Right ventricle myocardium superior (tissue), 1 donor: ENCODE measurements at regions not wholly inside any gene's neighbourhood (a gene's known extent, or its start where the extent isn't known, plus 50 kb on each side); places are given as distances from the start of the nearest gene placed in this dataset.
A peak's percentile ranks its signal among the peaks of the same experiment; 100 is the strongest.
"Not testable (repeated sequence)": the region's sequence is repeated elsewhere in the genome, so short reads cannot be mapped to it uniquely, and the experiment has no call there.

Source experiments
- ATAC-seq: fragments of 200-7000 bp; cut with Tn5 transposase; one replicate; pipeline ENCODE4 v1.9.1; 2020; ENCODE audit warnings: mild to moderate bottlenecking; ENCODE audit not compliant: poor library complexity
- DNase-seq: peaks from one replicate; pipeline ENCODE4 v3.0.0-alpha.2; 2020
- intact Hi-C: fragments of 100-400 bp; cut with DNase I; formaldehyde crosslinking; loops from one replicate; pipeline ENCODE4 v1.11.2; 2022
- donor health status: DM: no; HTN: yes; CAD: no; lungs with severe emphysema.

DNA sequence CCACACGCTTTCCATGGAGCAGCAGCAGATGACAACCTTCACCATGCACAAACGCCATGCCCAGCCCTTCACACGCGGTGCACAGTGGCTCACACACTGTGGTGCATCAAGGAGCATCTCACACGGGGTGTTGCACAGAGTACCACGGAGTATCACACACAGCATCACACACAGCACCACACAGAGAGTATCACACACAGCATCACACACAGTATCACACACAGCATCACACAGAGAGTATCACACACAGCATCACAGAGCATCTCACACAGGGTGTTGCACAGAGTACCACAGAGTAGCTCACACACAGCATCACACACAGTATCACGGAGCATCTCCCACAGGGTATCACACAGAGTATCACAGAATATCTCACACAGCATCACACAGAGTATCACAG, 122.2 kb upstream of the RAB4A start:
- no peak for ATAC-seq
- DNase-seq = no peak
- intact Hi-C loops = no loop called here

DNA sequence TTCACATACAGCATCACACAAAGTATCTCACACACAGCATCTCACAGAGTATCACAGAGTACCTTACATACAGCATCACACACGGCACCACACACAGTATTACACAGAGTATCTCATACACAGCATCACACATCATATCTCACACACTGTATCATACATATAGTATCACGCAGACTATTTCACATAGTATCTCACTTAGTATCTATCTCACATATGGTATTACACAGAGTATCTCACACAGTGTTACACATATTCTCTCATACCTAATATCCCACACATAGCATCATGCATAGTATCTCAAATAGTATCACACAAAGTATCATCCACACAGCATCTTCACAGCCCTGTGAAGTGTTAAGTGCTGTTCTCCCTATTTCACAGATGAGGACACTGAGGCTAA, 121.5 kb upstream of the RAB4A start:
- ATAC-seq (no peak), DNase-seq (no peak)
- intact Hi-C loops = no loop called here

- DNase-seq (no peak), ATAC-seq (no peak)
- intact Hi-C loops = loop anchor here (10.0 kb wide), 1 partner anchor 486 kb away; no protein-coding TSS in a partner anchor
Observed at GRCh38 chr1:229150518-229150917, 120.4 kb upstream of the RAB4A start.

GRCh38 chr1:229151412-229151811, 119.5 kb upstream of the RAB4A start:
- DNase-seq, ATAC-seq: not testable (repeated sequence)
- intact Hi-C loops = loop anchor here (10.0 kb wide), 1 partner anchor 487 kb away; no protein-coding TSS in a partner anchor

DNA sequence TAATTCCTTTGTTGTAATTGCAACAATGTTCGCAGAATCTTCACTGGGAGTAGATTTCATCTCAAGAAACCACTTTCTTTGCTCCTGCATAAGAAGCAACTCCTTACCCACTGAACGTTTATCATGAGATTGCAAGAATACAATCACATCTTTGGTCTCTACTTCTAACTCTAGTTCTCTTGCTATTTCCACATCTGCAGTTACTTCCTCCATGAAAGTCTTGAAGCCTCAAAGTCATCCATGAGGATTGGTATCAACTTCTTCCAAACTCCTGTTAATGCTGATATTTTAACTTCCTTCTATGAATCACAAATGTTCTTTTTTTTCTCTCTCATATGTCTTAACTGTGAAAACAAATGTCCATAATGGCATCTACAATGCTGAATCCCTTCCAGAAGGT, 118.6 kb upstream of the RAB4A start:
- intact Hi-C loops = loop anchor here (10.0 kb wide), 1 partner anchor 488 kb away; no protein-coding TSS in a partner anchor
- ATAC-seq (no peak), DNase-seq (no peak)

- DNase-seq (no peak), ATAC-seq (no peak)
- intact Hi-C loops = loop anchor here (10.0 kb wide), 1 partner anchor 489 kb away; no protein-coding TSS in a partner anchor
Observed at GRCh38 chr1:229153955-229154548, 116.9 kb upstream of the RAB4A start.

DNA sequence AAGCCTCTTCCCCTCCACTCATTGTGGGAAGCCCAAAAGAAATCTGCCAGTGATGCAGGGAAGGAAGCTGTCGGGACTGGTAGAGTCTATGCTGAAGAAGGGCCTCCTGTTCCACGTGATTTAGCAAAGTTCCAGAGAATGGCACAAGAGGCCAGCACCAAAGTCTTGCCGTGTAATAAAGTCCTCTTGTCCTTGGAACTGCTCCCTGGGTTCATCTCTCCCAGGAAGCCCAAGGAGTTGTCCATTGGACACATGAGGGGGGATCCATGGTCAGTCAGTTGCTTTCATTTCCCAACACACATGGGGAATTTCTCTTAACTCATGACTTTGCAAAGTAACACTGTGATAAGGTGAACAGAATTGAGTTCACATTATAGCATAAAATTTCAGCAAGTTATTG, 116.1 kb upstream of the RAB4A start:
- ATAC-seq = no peak
- intact Hi-C loops = loop anchor here (5.0 to 10.0 kb wide), 3 partner anchors 418 to 490 kb away; partner anchors contain the start of gene RHOU

GRCh38 chr1:229155472-229155871, 115.4 kb upstream of the RAB4A start:
- peak; percentile 64 for DNase-seq
- intact Hi-C loops = loop anchor here (5.0 to 10.0 kb wide), 3 partner anchors 418 to 491 kb away; partner anchors contain the start of gene RHOU
- no peak for ATAC-seq

More for the DNA sequence above, 116.1 kb upstream of the RAB4A start:
- no peak for DNase-seq

- DNase-seq (no peak), ATAC-seq (peak; percentile 87)
- intact Hi-C loops = loop anchor here (5.0 to 10.0 kb wide), 3 partner anchors 420 to 492 kb away; partner anchors contain the start of gene RHOU
Observed at GRCh38 chr1:229156872-229157271, 114.0 kb upstream of the RAB4A start.

DNA sequence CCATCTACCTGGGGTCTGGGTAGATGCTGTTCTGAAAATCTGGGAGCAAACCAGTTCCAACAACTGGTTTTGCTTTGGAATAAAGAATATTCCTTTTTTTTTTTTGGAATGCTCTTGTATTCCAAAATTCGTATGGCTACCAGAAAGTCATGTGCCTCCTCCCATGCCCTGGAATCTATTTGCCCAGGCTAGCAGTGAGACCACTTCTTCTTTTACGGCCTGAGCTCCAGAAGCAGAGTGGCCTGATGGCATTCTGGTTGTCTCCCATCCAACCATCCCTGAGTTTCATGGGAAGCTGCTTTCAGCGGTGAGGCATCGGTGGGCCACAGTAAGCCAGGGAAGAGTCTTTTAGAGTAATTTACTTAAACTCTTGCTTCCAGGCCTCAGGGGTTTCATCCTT, 113.4 kb upstream of the RAB4A start:
- intact Hi-C loops = loop anchor here (5.0 to 10.0 kb wide), 3 partner anchors 420 to 493 kb away; partner anchors contain the start of gene RHOU
- no peak for DNase-seq
- no peak for ATAC-seq

DNA sequence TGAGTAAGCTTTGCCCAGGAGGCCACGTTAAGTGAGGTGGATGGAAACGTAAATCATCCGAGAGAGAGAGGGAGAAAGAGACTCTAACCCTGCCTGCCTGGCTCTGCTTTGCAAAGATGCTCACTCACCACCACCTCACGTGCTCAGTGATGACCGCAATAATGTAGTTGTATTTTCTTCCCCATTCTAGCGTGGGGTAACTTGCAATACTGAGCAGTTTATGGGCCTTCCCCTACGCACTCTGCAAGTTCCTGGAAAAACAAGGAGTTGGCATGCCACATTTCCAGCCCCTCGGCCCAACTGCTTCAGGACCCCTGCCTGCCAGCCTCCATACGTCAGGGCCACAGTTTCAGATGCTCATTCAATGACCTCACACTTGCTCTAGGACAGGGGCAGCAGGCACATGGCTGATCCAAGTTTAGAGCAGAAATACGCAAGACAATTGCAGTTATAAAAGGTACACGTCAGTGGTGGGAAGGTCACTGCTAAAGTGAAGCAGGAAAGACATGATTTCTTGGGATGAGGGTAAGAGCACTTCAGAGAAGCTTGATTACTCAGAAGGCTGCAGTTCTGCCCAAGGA, 112.5 kb upstream of the RAB4A start:
- ATAC-seq = peak; percentile 54
- no peak for DNase-seq
- intact Hi-C loops = loop anchor here (5.0 to 10.0 kb wide), 3 partner anchors 421 to 494 kb away; partner anchors contain the start of gene RHOU

GRCh38 chr1:229158927-229159326, 112.0 kb upstream of the RAB4A start:
- intact Hi-C loops = loop anchor here (5.0 to 10.0 kb wide), 3 partner anchors 422 to 494 kb away; partner anchors contain the start of gene RHOU
- no peak for DNase-seq
- no peak for ATAC-seq

DNA sequence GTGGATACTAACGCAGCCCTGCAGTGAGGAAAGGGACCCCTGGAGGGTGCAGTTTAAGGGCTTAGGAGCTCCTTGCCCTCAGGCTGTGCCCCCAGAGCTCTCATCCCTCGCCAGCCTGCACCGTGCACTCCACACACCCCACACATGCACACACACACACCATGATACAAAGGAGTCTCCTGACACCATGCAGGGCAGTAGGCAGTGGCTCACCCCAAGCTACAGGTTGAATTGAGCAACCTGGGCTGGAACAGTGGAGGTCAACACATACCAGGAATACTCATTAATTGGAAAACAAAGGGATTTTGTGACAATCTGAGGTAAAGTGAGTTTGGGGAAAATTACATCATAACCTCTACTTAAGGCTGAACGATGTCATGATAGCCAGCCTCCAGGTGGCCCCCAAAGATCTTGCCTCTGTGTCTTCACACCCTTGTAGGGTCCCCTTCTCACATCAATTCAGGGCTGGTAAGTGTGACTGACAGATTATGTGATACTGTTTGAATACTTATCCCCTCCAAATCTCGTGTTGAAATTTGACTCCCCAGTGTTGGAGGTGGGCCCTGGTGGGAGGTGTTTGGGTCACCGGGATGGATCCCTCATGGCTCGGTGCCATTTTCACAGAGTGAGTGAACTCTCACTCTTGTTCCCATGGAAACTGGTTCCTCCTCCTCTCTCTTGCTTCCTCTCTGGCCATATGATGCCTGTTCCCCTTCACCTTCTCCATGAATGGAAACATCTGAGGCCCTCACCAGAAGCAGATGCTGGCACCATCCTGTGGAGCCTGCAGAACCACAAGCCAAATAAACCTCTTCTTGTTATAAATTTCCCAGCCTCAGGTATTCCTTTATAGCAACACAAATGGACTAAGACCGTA, 111.0 kb upstream of the RAB4A start:
- no peak for ATAC-seq
- intact Hi-C loops = loop anchor here (5.0 to 10.0 kb wide), 3 partner anchors 423 to 495 kb away; partner anchors contain the start of gene RHOU
- DNase-seq = no peak

DNA sequence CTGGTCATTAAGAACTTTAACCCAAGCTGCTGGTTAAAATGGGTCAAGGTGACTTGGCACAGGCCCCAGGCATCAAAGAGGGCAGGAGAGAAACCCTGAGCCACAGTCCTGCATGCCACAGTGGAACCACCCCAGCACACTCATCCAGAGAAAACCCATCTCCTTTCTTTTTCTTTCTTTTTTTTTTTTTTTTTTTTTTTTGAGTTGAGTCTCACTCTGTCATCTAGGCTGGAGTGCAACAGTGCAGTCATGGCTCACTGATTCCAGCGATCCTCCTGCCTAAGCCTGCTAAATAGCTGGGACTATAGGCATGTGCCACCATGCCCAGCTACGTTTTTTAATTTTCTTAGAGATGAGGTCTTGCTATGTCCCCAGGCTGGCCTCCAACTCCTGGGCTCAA, 109.2 kb upstream of the RAB4A start:
- intact Hi-C loops = no loop called here
- ATAC-seq = no peak
- DNase-seq = no peak

DNA sequence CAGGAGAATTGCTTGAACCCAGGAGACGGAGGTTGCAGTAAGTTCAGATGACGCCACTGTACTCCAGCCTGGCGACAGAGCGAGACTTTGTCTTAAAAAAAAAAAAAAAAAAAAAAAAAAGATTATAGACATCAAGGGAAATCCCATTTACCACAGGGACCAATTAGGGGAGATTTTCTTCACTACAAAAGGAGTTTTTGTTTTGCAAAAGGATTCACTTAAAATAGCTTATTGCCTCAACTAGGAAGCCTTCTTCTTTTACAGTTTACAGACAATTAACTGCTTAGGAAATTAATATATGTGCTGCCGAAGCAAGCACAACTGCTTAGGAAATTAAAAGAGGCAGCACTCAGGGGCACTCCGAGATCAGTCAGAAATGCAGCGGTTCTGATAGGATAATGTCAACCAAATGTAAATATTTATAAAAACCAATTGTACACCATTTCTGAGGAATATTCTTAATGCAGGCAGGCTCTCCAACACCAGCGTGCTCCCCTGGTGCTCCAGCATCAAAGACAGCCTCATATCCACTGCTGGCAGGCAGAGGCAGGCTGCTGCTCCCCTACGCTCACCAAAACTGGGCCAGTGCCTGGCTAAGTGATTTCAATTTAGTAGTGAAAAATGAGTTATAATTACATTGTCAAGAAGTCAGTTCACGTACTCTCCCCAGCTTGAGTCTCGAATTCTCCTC, 107.9 kb upstream of the RAB4A start:
- DNase-seq (no peak), ATAC-seq (no peak)
- intact Hi-C loops = no loop called here

DNA sequence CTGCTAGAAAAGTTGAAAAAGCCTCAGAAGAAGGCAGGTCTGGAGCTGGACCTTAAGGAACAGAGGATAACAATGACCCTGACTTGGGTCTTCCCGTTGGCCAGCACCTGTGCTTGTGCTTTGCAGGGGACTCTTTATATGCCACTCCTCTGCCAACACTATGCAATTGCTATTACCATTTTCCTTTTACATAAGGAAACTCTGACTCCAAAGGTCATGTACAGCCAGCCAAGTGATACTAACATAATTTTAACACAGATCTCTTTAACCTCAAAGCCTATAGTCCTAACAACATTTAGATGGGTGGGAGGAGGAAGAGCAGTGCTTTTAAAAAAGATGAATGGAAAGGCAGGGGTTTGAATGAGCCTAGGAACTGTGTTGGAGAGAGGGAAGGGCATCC, 106.6 kb upstream of the RAB4A start:
- intact Hi-C loops = no loop called here
- DNase-seq (no peak), ATAC-seq (no peak)

GRCh38 chr1:229164836-229165735, 105.8 kb upstream of the RAB4A start:
- peak; percentile 46 for ATAC-seq
- intact Hi-C loops = no loop called here
- DNase-seq = no peak

DNA sequence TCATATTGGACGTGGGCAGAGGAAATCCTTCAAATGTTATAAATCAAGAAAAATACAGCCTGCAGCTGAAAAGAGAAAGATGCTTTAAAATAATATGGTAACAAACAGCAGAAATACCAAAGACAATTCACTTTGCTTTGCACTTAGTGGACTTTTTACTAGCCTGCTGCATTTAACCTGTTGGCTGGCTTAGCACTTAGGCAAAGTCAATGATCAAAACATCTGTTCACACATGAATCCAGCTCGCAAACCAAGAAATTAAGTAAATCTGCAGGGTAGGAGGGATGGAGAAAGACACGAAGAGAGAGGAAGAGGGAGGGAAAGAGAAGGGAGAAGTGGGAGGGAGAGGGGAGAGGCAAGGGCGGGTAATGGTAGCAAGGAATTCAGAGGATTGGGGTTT, 103.6 kb upstream of the RAB4A start:
- intact Hi-C loops = no loop called here
- DNase-seq = no peak
- no peak for ATAC-seq
